Activated CD4-positive, CD25-positive, alpha-beta regulatory T cell treated with anti-CD3 and anti-CD28 coated beads, Interleukin-2, amount 50 U/mL, for 72 hours (primary cell): ENCODE measurements at regions not wholly inside any gene's neighbourhood (a gene's known extent, or its start where the extent isn't known, plus 50 kb on each side); places are given as distances from the start of the nearest gene placed in this dataset.

Experiments
- DNase-seq: peaks from one replicate; pipeline ENCODE4 v3.0.0; 2021

DNA sequence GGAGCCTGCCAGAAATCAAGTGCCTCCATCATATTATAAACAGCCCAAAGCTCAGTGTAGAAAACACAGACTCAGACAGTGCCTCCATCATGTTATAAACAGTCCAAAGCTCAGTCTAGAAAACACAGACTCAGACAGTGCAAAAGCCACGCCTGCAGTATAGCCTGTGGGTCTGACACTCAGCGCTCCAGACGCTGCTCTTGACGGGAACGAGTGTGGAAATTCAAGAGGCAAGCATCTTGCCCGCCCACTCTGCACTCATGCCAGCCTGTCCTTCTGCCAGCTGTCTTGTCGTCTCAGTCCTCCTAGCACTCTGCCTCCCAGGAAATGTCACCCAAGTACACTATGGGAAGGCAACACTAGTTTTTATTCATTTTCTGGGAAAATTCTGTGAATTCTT is 274.2 kb upstream of the CDH4 start:
- no peak for DNase-seq

- no peak for DNase-seq
Measured at GRCh38 chr20:60984666-60985065, 267.4 kb upstream of the CDH4 start.

GRCh38 chr20:60986506-60987156 is 265.4 kb upstream of the CDH4 start:
- no peak for DNase-seq

- DNase-seq, result no peak
Measured at GRCh38 chr20:60990061-60990460, 262.0 kb upstream of the CDH4 start.

- no peak for DNase-seq
Measured at GRCh38 chr20:60990643-60991042, 261.4 kb upstream of the CDH4 start.

- DNase-seq, result no peak
Measured at GRCh38 chr20:60993433-60994044, 258.5 kb upstream of the CDH4 start.

DNA sequence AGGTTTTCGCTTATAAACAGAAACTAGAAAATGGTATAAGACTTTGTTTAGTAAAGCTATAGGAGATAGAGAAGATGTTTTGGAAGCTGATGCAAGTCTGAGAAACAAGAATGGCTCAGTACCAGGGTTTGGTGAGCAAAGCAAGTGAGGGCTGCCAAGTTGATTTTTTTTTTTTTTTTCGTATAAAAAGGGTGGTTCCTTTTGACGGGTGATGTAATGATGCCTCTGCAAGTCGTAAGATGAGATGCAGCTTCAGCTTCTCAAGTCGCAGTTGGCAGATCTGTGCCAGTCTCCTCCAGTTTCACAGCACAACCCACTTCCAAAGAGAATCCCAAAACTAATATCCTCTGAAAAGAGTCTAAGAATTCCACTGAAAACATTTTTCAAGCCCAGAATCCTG is 252.8 kb upstream of the CDH4 start:
- no peak for DNase-seq

- DNase-seq, result no peak
Measured at GRCh38 chr20:61002090-61002489, 250.0 kb upstream of the CDH4 start.

DNA sequence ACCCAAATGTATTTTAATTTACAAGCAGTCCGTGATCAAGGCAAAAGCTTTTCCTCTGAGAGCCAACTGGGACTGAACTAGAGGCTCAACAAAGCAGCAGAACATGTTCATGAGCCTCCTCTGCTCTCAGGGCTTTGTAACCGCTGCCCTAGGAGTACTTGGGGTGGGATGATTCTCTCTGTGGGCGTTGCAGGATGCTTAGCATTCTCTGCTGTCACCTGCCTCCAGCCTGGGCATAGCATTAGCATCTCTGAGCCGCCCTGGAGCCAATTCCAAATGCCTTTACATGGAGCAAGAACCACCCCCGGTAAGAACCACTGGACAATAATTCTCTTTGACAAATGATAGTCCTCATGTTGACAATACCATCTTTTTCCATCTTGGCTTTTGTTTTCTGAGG is 237.6 kb upstream of the CDH4 start:
- DNase-seq, result no peak

- no peak for DNase-seq
Measured at GRCh38 chr20:61015602-61016001, 236.5 kb upstream of the CDH4 start.

- no peak for DNase-seq
Measured at GRCh38 chr20:61019322-61019721, 232.7 kb upstream of the CDH4 start.

DNA sequence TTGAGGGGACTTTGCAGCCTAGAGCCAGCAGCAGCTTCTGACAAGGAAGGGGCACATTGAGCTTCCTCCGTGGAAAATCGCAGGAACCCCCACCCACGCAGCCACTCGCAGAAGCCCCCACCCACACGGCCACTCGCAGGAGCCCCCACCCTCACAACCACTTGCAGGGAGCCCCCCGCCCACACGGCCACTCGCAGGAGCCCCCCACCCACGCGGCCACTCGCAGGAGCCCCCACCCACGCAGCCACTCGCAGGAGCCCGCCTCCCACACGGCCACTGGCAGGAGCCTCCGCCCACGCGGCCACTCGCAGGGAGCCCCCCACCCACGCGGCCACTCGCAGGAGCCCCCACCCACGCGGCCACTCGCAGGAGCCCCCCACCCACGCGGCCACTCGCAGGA is 228.4 kb upstream of the CDH4 start:
- no peak for DNase-seq

GRCh38 chr20:61024390-61024789 is 227.7 kb upstream of the CDH4 start:
- no peak for DNase-seq

GRCh38 chr20:61025536-61025935 is 226.5 kb upstream of the CDH4 start:
- DNase-seq, result no peak

- DNase-seq, result no peak
Measured at GRCh38 chr20:61026173-61026572, 225.9 kb upstream of the CDH4 start.

DNA sequence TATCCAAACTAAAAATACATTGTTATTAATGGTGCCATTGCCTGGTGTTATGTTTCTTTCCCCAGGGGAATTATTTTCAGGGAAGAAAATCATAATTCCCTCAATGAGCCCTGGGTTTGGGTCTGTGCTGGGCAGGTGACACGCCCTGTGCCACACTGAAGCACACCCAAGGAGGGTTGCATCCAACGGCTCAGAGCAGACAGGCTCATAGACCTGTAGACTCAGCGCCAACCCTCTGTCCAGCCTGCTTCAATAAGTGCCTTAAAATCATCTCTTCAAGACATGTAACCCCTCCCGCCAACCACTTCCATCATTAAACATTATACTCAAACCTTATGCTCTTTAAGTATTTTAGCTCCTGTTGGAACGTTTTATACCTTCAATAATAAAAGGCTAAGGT is 225.3 kb upstream of the CDH4 start:
- no peak for DNase-seq

DNA sequence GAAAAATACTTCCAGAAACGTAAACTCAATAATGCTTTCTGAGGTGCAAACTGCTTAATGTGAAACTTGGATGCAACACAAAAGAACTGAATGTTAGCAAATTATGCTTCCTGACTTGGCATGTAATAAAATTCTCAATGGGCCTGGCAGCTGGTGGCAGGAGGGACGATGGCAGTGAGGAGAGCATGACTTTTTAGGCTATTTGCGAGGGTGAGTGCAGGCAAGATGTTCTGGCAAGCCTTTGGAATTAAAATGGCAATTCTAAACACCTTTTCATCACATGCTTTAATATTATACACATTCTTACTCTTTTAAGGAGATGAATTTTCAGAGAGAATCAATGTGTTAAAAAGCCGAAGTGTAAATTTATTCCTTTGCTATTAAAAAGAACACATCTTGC is 224.8 kb upstream of the CDH4 start:
- no peak for DNase-seq

GRCh38 chr20:61030130-61030529 is 221.9 kb upstream of the CDH4 start:
- no peak for DNase-seq

GRCh38 chr20:61031101-61031830 is 220.8 kb upstream of the CDH4 start:
- DNase-seq, result no peak

- DNase-seq, result no peak
Measured at GRCh38 chr20:61037498-61037897, 214.6 kb upstream of the CDH4 start.

- no peak for DNase-seq
Measured at GRCh38 chr20:61041481-61041880, 210.6 kb upstream of the CDH4 start.

DNA sequence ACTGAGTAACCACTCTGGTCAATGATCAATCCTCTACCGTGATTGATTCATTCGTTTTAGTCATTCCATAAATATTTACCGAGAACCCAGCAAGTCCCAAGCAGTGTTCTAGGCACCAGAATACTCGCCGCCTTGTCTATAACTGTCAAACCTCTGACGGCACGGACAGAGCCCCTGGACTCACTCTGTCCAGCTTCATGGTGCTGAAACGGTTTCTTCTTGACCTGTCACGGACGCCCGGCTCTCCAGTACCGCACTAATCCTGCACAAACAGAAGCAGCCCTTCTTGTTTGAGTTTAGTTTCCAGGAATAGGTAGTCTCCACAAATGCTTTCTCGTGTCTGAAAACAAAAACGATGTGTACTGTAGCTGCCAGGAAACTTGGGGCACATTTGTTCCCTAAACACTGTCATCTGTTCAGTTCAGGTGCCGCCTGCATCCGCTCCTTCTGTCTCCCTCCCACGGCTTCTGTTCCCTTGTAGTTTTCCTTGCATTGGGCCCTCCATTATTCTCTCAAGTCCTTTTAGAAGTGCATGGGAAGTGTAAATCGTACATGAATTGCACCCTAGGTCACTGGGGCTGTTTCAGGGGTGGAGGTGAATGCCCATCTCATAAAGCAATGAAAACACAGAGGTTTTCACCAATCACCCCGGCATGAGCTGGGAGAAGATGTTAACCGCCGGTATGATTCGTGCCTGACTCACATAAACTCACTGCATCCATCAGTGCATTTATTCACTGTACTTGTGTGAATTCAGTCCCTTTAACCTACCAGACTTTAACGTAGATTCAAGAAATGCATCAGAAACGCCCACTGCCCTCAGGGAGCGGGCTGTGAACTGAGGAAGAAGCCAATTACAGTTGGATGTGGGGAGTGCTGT is 209.3 kb upstream of the CDH4 start:
- DNase-seq, result no peak

DNA sequence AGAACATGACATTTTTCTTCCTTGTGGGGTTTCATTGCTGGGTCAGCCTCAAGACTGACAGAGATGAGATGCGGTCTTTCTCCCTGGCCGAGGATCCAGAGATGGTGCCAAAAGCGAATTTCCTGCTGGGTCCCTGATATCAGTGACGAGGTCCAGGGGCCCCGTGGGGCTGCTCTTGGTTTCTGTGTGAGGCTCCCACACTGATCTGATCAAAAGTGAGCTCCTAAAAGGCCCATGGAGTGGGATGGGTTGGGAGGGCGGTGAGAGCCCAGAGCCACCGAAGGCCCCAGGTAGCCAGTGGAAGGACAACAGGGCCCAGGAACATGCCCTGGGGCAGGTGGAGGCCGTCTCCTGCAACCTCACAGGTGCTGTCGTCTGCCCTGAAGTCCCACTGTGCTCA is 208.4 kb upstream of the CDH4 start:
- DNase-seq, result no peak

- no peak for DNase-seq
Measured at GRCh38 chr20:61044499-61044898, 207.6 kb upstream of the CDH4 start.
